ENCODE measurements at regions not wholly inside any gene's neighbourhood (a gene's known extent, or its start where the extent isn't known, plus 50 kb on each side); places are given as distances from the start of the nearest gene placed in this dataset.

- no peak for TF ChIP-seq CTCF (IDR thresholded peaks at IDR 0.05)
- TF ChIP-seq POLR2A (IDR thresholded peaks at IDR 0.05) = no peak
- TF ChIP-seq POLR2AphosphoS5 (IDR thresholded peaks at IDR 0.05) = no peak
Observed at GRCh38 chr2:21617885-21618434, 494.2 kb downstream of the TDRD15 start.
